ENCODE measurements at regions not wholly inside any gene's neighbourhood (a gene's known extent, or its start where the extent isn't known, plus 50 kb on each side); places are given as distances from the start of the nearest gene placed in this dataset.

GRCh38 chr11:69917529-69917928 is 98.3 kb upstream of the FGF3 start:
- no peak for TF ChIP-seq POLR2A (IDR thresholded peaks at IDR 0.05)
- TF ChIP-seq, protein P1, sequence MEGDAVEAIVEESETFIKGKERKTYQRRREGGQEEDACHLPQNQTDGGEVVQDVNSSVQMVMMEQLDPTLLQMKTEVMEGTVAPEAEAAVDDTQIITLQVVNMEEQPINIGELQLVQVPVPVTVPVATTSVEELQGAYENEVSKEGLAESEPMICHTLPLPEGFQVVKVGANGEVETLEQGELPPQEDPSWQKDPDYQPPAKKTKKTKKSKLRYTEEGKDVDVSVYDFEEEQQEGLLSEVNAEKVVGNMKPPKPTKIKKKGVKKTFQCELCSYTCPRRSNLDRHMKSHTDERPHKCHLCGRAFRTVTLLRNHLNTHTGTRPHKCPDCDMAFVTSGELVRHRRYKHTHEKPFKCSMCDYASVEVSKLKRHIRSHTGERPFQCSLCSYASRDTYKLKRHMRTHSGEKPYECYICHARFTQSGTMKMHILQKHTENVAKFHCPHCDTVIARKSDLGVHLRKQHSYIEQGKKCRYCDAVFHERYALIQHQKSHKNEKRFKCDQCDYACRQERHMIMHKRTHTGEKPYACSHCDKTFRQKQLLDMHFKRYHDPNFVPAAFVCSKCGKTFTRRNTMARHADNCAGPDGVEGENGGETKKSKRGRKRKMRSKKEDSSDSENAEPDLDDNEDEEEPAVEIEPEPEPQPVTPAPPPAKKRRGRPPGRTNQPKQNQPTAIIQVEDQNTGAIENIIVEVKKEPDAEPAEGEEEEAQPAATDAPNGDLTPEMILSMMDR (IDR thresholded peaks at IDR 0.05) = no peak
- no peak for TF ChIP-seq EP300 (IDR thresholded peaks at IDR 0.05)

Data from ovary (tissue), 3 donors.